Activated CD4-positive, alpha-beta T cell treated with anti-CD3 and anti-CD28 coated beads for 24 hours (primary cell): ENCODE measurements at regions not wholly inside any gene's neighbourhood (a gene's known extent, or its start where the extent isn't known, plus 50 kb on each side); places are given as distances from the start of the nearest gene placed in this dataset.

Experiments used
- DNase-seq, 2 donors: peaks; one replicate each; pipeline ENCODE4 v3.0.0-alpha.2; 2020; ENCODE audit warnings: low read depth in 2 of 2

GRCh38 chr13:105370011-105370650 is 1165.3 kb downstream of the EFNB2 start:
- no peak for DNase-seq

- no peak for DNase-seq
Measured at GRCh38 chr13:105368781-105369180, 1166.7 kb downstream of the EFNB2 start.

GRCh38 chr13:105365831-105366230 is 1169.6 kb downstream of the EFNB2 start:
- no peak for DNase-seq

- DNase-seq = no peak
Measured at GRCh38 chr13:105365021-105365550, 1170.4 kb downstream of the EFNB2 start.

GRCh38 chr13:105364191-105364590 is 1171.3 kb downstream of the EFNB2 start:
- no peak for DNase-seq

- DNase-seq = no peak
Measured at GRCh38 chr13:105363261-105364190, 1171.9 kb downstream of the EFNB2 start.

GRCh38 chr13:105353654-105354053 is 1181.8 kb downstream of the EFNB2 start:
- no peak for DNase-seq

GRCh38 chr13:105349082-105349723 is 1186.3 kb downstream of the EFNB2 start:
- no peak for DNase-seq

GRCh38 chr13:105346141-105346775 is 1189.2 kb downstream of the EFNB2 start:
- DNase-seq = no peak

GRCh38 chr13:105345730-105346129 is 1189.7 kb downstream of the EFNB2 start:
- DNase-seq = no peak

- DNase-seq = no peak
Measured at GRCh38 chr13:105345131-105345530, 1190.3 kb downstream of the EFNB2 start.

- DNase-seq = no peak
Measured at GRCh38 chr13:105343134-105343806, 1192.2 kb downstream of the EFNB2 start.

- no peak for DNase-seq
Measured at GRCh38 chr13:105342281-105342820, 1193.1 kb downstream of the EFNB2 start.

GRCh38 chr13:105341758-105342157 is 1193.7 kb downstream of the EFNB2 start:
- no peak for DNase-seq

GRCh38 chr13:105341256-105341655 is 1194.2 kb downstream of the EFNB2 start:
- DNase-seq = no peak

- DNase-seq = no peak
Measured at GRCh38 chr13:105340061-105340606, 1195.3 kb downstream of the EFNB2 start.

GRCh38 chr13:105338773-105339172 is 1196.7 kb downstream of the EFNB2 start:
- no peak for DNase-seq

GRCh38 chr13:105338006-105338405 is 1197.5 kb downstream of the EFNB2 start:
- no peak for DNase-seq

GRCh38 chr13:105336706-105337576 is 1198.5 kb downstream of the EFNB2 start:
- no peak for DNase-seq

GRCh38 chr13:105334211-105334610 is 1201.3 kb downstream of the EFNB2 start:
- no peak for DNase-seq
